ENCODE measurements at regions not wholly inside any gene's neighbourhood (a gene's known extent, or its start where the extent isn't known, plus 50 kb on each side); places are given as distances from the start of the nearest gene placed in this dataset.

DNA sequence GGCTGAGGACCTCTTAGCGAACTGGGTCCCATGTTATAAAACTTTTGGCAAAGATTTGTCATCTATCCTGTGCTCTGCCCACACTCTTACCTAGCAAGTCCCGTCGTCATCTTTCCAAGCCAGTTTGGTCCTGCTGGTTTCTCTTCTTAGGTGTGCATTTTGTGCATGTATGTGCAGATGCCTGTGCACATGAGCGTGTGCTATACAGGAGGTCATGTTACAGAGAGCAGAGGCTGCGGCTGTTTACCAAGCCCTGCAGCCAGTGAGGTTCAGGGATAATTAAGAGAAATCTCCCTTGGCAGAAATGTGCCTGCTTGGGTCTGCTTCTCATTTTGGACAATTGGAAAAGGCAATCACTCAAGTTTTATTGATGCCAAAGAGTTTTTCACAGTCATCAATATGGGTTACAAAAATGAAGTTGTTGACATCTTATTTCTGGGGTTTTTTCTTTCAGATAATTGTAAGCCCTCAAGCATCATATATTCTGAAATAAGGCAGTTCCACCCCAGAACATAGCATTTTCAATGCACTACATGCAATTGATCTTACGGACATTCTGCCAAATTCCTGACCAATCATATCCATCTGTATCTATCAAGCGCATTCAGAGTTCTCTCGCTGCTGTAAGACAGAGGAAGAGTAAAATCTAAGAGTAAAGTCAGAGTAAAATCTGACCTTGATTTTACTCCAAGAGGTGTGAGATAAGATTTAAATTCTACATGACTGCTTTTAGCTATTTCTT, 361.4 kb upstream of the ZNF32 start:
- H3K4me3 ChIP-seq: no peak overlapping the region

DNA sequence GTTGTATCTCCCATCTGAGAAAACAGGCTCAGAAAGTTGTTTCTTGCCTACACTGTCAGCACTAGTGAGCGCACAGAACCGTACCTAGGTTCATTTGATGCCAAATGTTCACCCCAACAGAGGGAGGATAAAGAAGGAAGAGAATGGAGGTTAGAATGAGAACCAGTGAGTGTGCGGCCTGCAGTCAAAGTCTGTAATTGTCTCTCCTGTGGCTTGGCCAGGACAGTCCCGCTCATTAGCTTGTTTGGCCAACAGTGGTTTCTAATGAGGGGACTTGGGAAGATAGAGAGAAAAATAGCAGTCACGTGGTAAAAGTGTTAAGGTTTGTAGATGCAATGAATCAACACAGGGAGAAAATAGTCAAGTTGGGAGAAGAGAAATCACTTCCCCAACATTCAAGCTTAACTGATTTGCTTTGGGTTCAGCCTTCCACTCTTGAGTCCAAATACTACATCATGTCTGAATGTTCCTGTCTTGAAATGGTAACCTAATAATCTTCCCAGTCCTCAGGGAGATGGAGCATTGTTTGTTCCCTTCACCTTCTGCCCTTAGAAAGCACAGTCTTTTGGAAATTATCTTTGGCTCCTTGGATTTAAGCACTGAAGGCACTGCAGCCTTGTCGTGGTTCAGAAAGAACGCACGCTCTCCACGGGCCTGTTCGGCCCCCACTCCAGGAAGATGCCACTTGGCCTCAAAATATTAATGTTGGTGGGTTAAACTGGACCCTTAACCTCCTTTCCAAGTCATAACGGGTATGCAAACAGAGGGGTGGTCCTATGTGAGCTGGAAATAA, 360.4 kb upstream of the ZNF32 start:
- peak in 1 of 2 donors; percentile 8 for TF ChIP-seq EP300 (IDR thresholded peaks at IDR 0.05)
- TF ChIP-seq, protein P1, sequence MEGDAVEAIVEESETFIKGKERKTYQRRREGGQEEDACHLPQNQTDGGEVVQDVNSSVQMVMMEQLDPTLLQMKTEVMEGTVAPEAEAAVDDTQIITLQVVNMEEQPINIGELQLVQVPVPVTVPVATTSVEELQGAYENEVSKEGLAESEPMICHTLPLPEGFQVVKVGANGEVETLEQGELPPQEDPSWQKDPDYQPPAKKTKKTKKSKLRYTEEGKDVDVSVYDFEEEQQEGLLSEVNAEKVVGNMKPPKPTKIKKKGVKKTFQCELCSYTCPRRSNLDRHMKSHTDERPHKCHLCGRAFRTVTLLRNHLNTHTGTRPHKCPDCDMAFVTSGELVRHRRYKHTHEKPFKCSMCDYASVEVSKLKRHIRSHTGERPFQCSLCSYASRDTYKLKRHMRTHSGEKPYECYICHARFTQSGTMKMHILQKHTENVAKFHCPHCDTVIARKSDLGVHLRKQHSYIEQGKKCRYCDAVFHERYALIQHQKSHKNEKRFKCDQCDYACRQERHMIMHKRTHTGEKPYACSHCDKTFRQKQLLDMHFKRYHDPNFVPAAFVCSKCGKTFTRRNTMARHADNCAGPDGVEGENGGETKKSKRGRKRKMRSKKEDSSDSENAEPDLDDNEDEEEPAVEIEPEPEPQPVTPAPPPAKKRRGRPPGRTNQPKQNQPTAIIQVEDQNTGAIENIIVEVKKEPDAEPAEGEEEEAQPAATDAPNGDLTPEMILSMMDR (IDR thresholded peaks at IDR 0.05): no peak
- no peak for TF ChIP-seq POLR2A (IDR thresholded peaks at IDR 0.05)
- 56 to 84% methylated on average over 11 of the region's 11 CpGs for WGBS, 2 donors
- no peak for DNase-seq (ENCODE audit: low spot score in 2 of 2)
- Histone ChIP-seq H3K36me3 (no peaks in the 10 kb centered on the region), H3K27ac (peak overlapping the region in 2 of 4 donors; percentile 64 to 66), H3K4me3 (no peak overlapping the region), H3K4me1 (peaks cover 0 to 20% (median 0%) of the 10 kb centered on the region in 4 donors), H3K9me3 (no peaks in the 10 kb centered on the region), H3K27me3 (no peaks in the 10 kb centered on the region)

More for the DNA sequence above, 361.4 kb upstream of the ZNF32 start:
- TF ChIP-seq, protein P1 (IDR thresholded peaks at IDR 0.05): no peak
- TF ChIP-seq POLR2A (IDR thresholded peaks at IDR 0.05): no peak
- no peak for TF ChIP-seq EP300 (IDR thresholded peaks at IDR 0.05)
- H3K4me1 ChIP-seq: peaks cover 0 to 24% (median 0%) of the 10 kb centered on the region in 4 donors
- WGBS, 2 donors: 74 to 76% methylated on average over 8 of the region's 8 CpGs
- H3K27me3 ChIP-seq: no peaks in the 10 kb centered on the region
- H3K36me3 ChIP-seq: no peaks in the 10 kb centered on the region
- H3K9me3 ChIP-seq: no peaks in the 10 kb centered on the region
- no peak for DNase-seq (ENCODE audit: low spot score in 2 of 2)
- H3K27ac ChIP-seq: no peak overlapping the region

DNA sequence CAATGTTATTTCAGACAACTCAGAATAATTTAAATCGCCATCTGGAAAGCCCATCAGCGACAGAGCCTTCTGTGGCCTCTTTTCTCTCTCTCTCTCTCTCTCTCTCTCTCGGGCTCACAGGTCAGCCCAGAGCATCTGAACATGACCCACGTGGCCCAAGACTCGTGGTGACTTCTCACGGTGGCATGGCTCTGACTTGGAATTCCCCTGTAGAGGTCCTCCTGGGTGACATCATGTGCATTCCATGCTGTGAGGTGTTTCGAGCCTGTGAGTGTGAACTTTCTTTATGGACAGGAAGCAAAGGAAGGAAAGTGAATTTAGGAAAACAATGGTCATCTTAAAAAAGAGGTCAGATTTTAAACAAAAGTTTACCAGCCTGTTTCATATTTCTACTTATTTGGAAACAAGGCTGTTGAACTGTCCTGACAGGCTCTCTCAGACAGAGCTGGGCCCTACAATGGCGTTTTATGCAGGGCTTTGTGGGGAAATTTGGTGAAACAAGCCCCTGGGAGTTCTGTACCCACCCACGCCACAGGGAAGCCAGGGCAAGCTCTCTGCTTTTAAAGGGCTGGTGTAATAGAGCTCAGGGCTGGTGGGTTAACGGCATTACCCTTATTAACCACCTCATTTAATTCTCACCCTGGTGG, 359.7 kb upstream of the ZNF32 start:
- Histone ChIP-seq H3K4me1 (peaks cover 0 to 20% (median 0%) of the 10 kb centered on the region in 4 donors), H3K36me3 (no peaks in the 10 kb centered on the region), H3K27me3 (no peaks in the 10 kb centered on the region), H3K4me3 (no peak overlapping the region), H3K27ac (peak overlapping the region in 2 of 4 donors; percentile 64 to 66), H3K9me3 (no peaks in the 10 kb centered on the region)
- DNase-seq (ENCODE audit: low spot score in 2 of 2): no peak
- 54 to 63% methylated on average over 10 of the region's 10 CpGs for WGBS, 2 donors
- peak in 1 of 2 donors; percentile 27 for TF ChIP-seq EP300 (IDR thresholded peaks at IDR 0.05)
- TF ChIP-seq, protein P1 (IDR thresholded peaks at IDR 0.05): no peak

DNA sequence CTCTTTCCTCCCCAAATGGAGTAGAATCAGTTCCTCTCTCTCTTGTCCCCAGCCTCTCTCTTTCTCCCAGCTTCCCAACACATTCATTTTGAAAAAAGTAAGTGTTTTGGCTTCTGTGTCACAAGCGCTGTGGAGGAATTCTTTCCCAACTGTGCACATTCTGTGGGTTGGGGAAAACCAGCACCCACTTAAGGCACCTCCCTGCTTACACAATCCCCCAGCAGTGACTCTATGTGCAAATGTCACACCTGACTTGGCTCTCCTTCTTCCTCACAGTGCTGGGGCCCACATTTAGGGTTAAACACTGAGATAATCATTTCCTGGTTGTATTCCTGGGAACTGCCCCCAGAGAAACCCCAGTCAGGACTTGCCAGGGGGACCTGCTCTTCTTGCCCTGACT, 358.1 kb upstream of the ZNF32 start:
- no peaks in the 10 kb centered on the region for H3K36me3 ChIP-seq
- no peaks in the 10 kb centered on the region for H3K9me3 ChIP-seq
- no peak overlapping the region for H3K27ac ChIP-seq
- no peaks in the 10 kb centered on the region for H3K27me3 ChIP-seq
- no peak overlapping the region for H3K4me3 ChIP-seq
- TF ChIP-seq EP300 (IDR thresholded peaks at IDR 0.05): no peak
- TF ChIP-seq POLR2A (IDR thresholded peaks at IDR 0.05): no peak
- TF ChIP-seq, protein P1 (IDR thresholded peaks at IDR 0.05): no peak
- WGBS, 2 donors: 91 to 95% methylated on average over 1 of the region's 1 CpG
- H3K4me1 ChIP-seq: peaks cover 0 to 20% (median 0%) of the 10 kb centered on the region in 4 donors
- no peak for DNase-seq (ENCODE audit: low spot score in 2 of 2)

DNA sequence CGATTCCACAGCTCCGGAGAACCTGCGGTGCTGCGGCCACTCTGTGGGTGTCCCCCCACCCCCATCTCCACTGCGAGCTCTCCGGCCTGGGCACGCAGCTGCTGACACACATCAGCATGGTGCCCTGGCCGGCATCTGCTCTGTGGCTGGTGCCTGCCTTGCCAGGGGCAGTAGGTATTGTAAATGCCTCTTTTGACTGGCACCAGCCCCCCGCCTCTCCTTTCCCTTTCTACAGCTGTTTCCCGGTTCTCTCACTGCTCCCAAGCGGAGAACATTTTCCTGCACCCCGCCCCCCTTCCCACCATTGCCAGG, 357.1 kb upstream of the ZNF32 start:
- no peak overlapping the region for H3K4me3 ChIP-seq
- DNase-seq (ENCODE audit: low spot score in 2 of 2): no peak
- no peak overlapping the region for H3K27ac ChIP-seq
- no peak for TF ChIP-seq EP300 (IDR thresholded peaks at IDR 0.05)
- no peak for TF ChIP-seq POLR2A (IDR thresholded peaks at IDR 0.05)
- TF ChIP-seq, protein P1 (IDR thresholded peaks at IDR 0.05): no peak
- 89 to 97% methylated on average over 12 of the region's 12 CpGs for WGBS, 2 donors
- no peaks in the 10 kb centered on the region for H3K27me3 ChIP-seq
- no peaks in the 10 kb centered on the region for H3K36me3 ChIP-seq
- no peaks in the 10 kb centered on the region for H3K9me3 ChIP-seq
- H3K4me1 ChIP-seq: peaks cover 0 to 18% (median 0%) of the 10 kb centered on the region in 4 donors

All from tibial nerve (tissue), 4 donors.